ENCODE measurements at regions not wholly inside any gene's neighbourhood (a gene's known extent, or its start where the extent isn't known, plus 50 kb on each side); places are given as distances from the start of the nearest gene placed in this dataset.

DNA sequence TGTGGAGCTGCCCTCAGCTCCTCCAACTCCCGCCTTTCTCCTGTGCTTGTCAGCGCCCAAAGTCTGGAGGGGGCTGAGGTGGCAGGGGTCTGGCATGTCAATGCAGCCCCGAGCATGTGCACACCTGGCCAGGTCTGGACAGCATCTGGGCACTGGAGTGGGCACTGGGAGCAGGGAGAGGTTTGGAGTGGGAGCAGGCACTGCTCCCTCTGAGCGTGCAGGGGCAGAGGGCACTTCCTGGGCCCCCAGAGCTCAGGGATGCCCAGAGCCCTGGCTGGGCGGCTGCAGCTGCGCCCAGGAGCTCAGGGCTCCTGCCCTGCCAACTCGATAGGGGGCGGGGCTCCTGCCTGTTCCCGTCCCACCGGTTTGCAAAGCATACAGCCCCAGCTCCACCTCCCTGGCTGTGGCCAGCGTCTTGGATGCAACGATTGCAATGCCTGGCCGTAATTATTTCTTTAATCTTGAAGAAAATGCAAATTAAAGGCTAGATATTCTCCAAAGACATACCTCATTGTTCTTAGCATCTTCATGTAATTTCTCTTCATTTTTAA, 57.4 kb upstream of the LDAH start:
- Mint-ChIP-seq H3K27ac (no peak overlapping the region), H3K9me3 (peaks cover 8% of the 10 kb centered on the region), H3K4me1 (peaks cover 6% of the 10 kb centered on the region), H3K4me3 (no peak overlapping the region), H3K27me3 (ENCODE audit: low read depth) (peaks cover 9% of the 10 kb centered on the region), H3K36me3 (ENCODE audit: low read depth) (no peaks in the 10 kb centered on the region)
- TF ChIP-seq, protein P1, sequence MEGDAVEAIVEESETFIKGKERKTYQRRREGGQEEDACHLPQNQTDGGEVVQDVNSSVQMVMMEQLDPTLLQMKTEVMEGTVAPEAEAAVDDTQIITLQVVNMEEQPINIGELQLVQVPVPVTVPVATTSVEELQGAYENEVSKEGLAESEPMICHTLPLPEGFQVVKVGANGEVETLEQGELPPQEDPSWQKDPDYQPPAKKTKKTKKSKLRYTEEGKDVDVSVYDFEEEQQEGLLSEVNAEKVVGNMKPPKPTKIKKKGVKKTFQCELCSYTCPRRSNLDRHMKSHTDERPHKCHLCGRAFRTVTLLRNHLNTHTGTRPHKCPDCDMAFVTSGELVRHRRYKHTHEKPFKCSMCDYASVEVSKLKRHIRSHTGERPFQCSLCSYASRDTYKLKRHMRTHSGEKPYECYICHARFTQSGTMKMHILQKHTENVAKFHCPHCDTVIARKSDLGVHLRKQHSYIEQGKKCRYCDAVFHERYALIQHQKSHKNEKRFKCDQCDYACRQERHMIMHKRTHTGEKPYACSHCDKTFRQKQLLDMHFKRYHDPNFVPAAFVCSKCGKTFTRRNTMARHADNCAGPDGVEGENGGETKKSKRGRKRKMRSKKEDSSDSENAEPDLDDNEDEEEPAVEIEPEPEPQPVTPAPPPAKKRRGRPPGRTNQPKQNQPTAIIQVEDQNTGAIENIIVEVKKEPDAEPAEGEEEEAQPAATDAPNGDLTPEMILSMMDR (IDR thresholded peaks at IDR 0.05; ENCODE audit: unreplicated experiment in 3 of 3), result no peak

DNA sequence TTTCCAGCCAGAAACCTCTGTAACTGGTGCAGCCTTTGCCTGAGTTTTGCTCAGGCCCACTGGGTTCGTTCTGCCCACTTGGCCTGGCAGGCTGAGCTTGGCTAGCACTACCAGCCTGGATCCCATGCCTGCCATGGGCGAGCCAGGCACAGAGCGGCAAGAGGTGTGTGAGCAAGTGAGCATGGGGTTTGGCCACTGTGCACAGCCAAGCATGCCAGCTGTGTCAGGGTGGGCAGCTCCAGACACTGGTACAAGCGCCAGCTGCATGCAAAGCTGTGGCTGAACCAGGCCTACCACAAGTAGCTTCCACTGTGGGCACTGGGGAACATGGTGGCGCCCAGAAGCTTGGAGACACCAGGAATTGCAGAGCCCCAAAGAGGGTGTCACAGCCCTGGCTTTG, 56.3 kb upstream of the LDAH start:
- TF ChIP-seq, protein P1 (IDR thresholded peaks at IDR 0.05; ENCODE audit: unreplicated experiment in 3 of 3), result no peak
- Mint-ChIP-seq H3K4me3 (no peak overlapping the region), H3K36me3 (ENCODE audit: low read depth) (no peaks in the 10 kb centered on the region), H3K27me3 (ENCODE audit: low read depth) (peaks cover 9% of the 10 kb centered on the region), H3K4me1 (peaks cover 6% of the 10 kb centered on the region), H3K27ac (no peak overlapping the region), H3K9me3 (peaks cover 12% of the 10 kb centered on the region)

DNA sequence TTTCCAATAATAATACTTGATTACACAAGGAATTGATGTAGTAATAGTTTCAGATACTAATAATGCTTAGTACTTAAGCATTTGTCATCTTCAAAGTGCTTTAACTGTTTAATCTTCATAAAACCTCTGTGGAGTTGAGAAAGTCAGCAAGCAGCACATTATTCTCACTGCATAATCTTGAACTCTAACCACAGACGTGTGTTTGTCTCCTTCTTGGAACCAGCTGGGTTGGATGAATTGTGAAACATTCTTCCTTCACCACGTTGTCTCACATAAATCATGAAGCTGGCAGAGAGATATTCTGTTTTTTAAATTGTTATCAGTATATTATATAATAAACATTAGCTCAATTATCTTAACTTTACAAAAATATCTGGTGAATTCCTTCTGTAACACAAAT, 55.1 kb upstream of the LDAH start:
- no peaks in the 10 kb centered on the region for H3K36me3 Mint-ChIP-seq (ENCODE audit: low read depth)
- TF ChIP-seq, protein P1 (IDR thresholded peaks at IDR 0.05; ENCODE audit: unreplicated experiment in 3 of 3), result no peak
- peaks cover 14% of the 10 kb centered on the region for H3K9me3 Mint-ChIP-seq
- peaks cover 15% of the 10 kb centered on the region for H3K27me3 Mint-ChIP-seq (ENCODE audit: low read depth)
- H3K4me3 Mint-ChIP-seq, result no peak overlapping the region
- peaks cover 6% of the 10 kb centered on the region for H3K4me1 Mint-ChIP-seq
- H3K27ac Mint-ChIP-seq, result no peak overlapping the region

All from nephron (organoid).